ENCODE measurements at regions not wholly inside any gene's neighbourhood (a gene's known extent, or its start where the extent isn't known, plus 50 kb on each side); places are given as distances from the start of the nearest gene placed in this dataset.

- Histone ChIP-seq H3K27me3 (replicated peaks; ENCODE audit: control insufficient read depth, insufficient read depth, low read length) (no peaks in the 10 kb centered on the region), H3K4me3 (ENCODE audit: low read depth, low read length) (no peak overlapping the region), H3K36me3 (ENCODE audit: control insufficient read depth, insufficient read depth, low read length) (no peaks in the 10 kb centered on the region), H3K9me3 (peaks cover 4% of the 10 kb centered on the region), H3K4me1 (0 out of 2 replicates have a peak, but pooled peaks cover 4% of the 10 kb centered on the region)
- TF ChIP-seq CTCF (IDR thresholded peaks at IDR 0.05; ENCODE audit: insufficient read depth in 1 of 2, low read depth in 1 of 2, low read length in 1 of 2, severe bottlenecking in 1 of 2, unreplicated experiment in 1 of 2): no peak
- BruUV-seq (replicated peaks): no TSS peak
- Mint-ChIP-seq H3K4me3 (ENCODE audit: unreplicated experiment) (no peak overlapping the region), H3K27ac (ENCODE audit: unreplicated experiment) (no peak overlapping the region), H3K4me1 (ENCODE audit: low read depth, unreplicated experiment) (no peaks in the 10 kb centered on the region), H3K9me3 (ENCODE audit: unreplicated experiment) (no peaks in the 10 kb centered on the region), H3K27me3 (ENCODE audit: insufficient read depth, unreplicated experiment) (no peaks in the 10 kb centered on the region), H3K36me3 (ENCODE audit: insufficient read depth, unreplicated experiment) (no peaks in the 10 kb centered on the region)
- DNase-seq: no peak
- CTCF ChIA-PET: no interaction called here
- POLR2A ChIA-PET: no interaction called here
- intact Hi-C loops (cut with micrococcal nuclease; ENCODE audit: unreplicated experiment): no loop called here
These were observed 151.5 kb upstream of the KLF6 start for GRCh38 chr10:3936422-3937040.

GRCh38 chr10:3935933-3936359, 150.9 kb upstream of the KLF6 start:
- ChIA-PET POLR2A (no interaction called here), CTCF (no interaction called here)
- no peak overlapping the region for H3K4me3 Mint-ChIP-seq (ENCODE audit: unreplicated experiment)
- no peak overlapping the region for H3K4me3 ChIP-seq (ENCODE audit: low read depth, low read length)
- no peaks in the 10 kb centered on the region for H3K4me1 Mint-ChIP-seq (ENCODE audit: low read depth, unreplicated experiment)
- H3K36me3 Mint-ChIP-seq (ENCODE audit: insufficient read depth, unreplicated experiment): no peaks in the 10 kb centered on the region
- no peak for TF ChIP-seq CTCF (IDR thresholded peaks at IDR 0.05; ENCODE audit: insufficient read depth in 1 of 2, low read depth in 1 of 2, low read length in 1 of 2, severe bottlenecking in 1 of 2, unreplicated experiment in 1 of 2)
- no peaks in the 10 kb centered on the region for H3K36me3 ChIP-seq (ENCODE audit: control insufficient read depth, insufficient read depth, low read length)
- H3K27ac Mint-ChIP-seq (ENCODE audit: unreplicated experiment): no peak overlapping the region
- DNase-seq: no peak
- H3K9me3 ChIP-seq: peaks cover under 1% of the 10 kb centered on the region
- H3K9me3 Mint-ChIP-seq (ENCODE audit: unreplicated experiment): no peaks in the 10 kb centered on the region
- BruUV-seq (replicated peaks): no TSS peak
- no peaks in the 10 kb centered on the region for H3K27me3 Mint-ChIP-seq (ENCODE audit: insufficient read depth, unreplicated experiment)
- no peaks in the 10 kb centered on the region for H3K4me1 ChIP-seq
- no peaks in the 10 kb centered on the region for H3K27me3 ChIP-seq (replicated peaks; ENCODE audit: control insufficient read depth, insufficient read depth, low read length)
- intact Hi-C loops (cut with micrococcal nuclease; ENCODE audit: unreplicated experiment): no loop called here

- H3K4me3 Mint-ChIP-seq (ENCODE audit: unreplicated experiment): no peak overlapping the region
- DNase-seq: no peak
- intact Hi-C loops (cut with micrococcal nuclease; ENCODE audit: unreplicated experiment): no loop called here
- no peaks in the 10 kb centered on the region for H3K4me1 ChIP-seq
- no peaks in the 10 kb centered on the region for H3K36me3 ChIP-seq (ENCODE audit: control insufficient read depth, insufficient read depth, low read length)
- H3K4me1 Mint-ChIP-seq (ENCODE audit: low read depth, unreplicated experiment): no peaks in the 10 kb centered on the region
- no TSS peak for BruUV-seq (replicated peaks)
- POLR2A ChIA-PET: no interaction called here
- H3K9me3 Mint-ChIP-seq (ENCODE audit: unreplicated experiment): no peaks in the 10 kb centered on the region
- H3K27me3 Mint-ChIP-seq (ENCODE audit: insufficient read depth, unreplicated experiment): no peaks in the 10 kb centered on the region
- H3K36me3 Mint-ChIP-seq (ENCODE audit: insufficient read depth, unreplicated experiment): no peaks in the 10 kb centered on the region
- no peak for TF ChIP-seq CTCF (IDR thresholded peaks at IDR 0.05; ENCODE audit: insufficient read depth in 1 of 2, low read depth in 1 of 2, low read length in 1 of 2, severe bottlenecking in 1 of 2, unreplicated experiment in 1 of 2)
- no peaks in the 10 kb centered on the region; the same call in none of the 2 replicates for H3K9me3 ChIP-seq
- H3K27ac Mint-ChIP-seq (ENCODE audit: unreplicated experiment): no peak overlapping the region
- no peaks in the 10 kb centered on the region for H3K27me3 ChIP-seq (replicated peaks; ENCODE audit: control insufficient read depth, insufficient read depth, low read length)
- H3K4me3 ChIP-seq (ENCODE audit: low read depth, low read length): no peak overlapping the region
- CTCF ChIA-PET: no interaction called here
These were observed 150.1 kb upstream of the KLF6 start for GRCh38 chr10:3935141-3935540.
